GM18870 (cell line): ENCODE measurements at regions not wholly inside any gene's neighbourhood (a gene's known extent, or its start where the extent isn't known, plus 50 kb on each side); places are given as distances from the start of the nearest gene placed in this dataset.
"Not testable (repeated sequence)": the region's sequence is repeated elsewhere in the genome, so short reads cannot be mapped to it uniquely, and the experiment has no call there.

Experiments used
- ATAC-seq: cut with Tn5 transposase; IDR thresholded peaks from one replicate; pipeline ENCODE4 v1.9.1; 2021; ENCODE audit warnings: moderate library complexity; ENCODE audit not compliant: unreplicated experiment

DNA sequence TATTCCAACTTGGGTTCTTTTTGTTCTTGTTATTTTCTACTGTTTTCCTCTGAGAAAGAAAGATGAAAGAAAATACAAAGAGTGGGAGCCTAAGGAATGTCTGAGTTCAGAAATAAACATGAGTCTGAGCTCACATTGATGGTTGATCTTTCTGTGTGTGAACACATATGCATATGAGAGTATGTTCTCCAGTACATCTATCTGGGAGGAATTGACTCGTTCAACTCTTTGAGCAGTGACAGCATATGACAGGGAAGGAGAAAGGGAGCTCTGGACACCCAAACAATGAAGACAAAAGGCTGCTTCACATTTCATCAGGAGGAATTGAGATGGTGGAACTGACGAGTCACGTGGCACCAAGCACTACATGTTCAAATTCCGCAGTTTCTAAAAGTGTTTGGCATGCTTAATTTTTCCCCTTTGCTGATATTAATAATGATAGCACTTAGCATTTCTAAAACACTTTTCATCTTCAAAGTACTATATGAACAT lies 229.8 kb upstream of the ACVR2A start:
- no peak for ATAC-seq

GRCh38 chr2:147614471-147614870 lies 230.4 kb upstream of the ACVR2A start:
- ATAC-seq: no peak

DNA sequence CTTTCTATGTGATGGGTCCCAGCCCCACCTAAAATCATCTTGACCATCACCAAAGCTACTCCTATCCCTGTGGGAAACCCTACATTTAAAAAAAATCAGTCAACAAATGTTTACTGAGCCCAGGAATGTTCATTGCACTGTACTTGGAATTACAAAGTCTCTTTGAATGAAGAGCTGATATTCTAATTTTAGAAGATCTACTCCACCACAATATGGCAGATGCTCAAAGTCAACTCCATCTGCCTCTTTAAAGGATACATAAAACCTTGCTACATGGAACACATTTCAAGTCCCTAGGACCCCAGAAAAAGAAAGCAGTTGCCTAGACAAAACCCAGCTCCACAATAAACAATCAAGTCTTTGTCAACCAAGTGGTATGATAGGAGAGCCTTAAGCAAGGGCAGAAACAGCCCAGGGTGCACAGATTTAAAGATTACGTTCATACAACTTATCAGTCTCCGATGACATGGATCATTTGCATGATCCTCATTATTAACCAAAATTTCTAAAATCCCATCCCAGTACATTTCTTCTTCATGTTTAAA lies 234.3 kb upstream of the ACVR2A start:
- no peak for ATAC-seq

- ATAC-seq: no peak
These were observed 235.5 kb upstream of the ACVR2A start for GRCh38 chr2:147609301-147609700.

DNA sequence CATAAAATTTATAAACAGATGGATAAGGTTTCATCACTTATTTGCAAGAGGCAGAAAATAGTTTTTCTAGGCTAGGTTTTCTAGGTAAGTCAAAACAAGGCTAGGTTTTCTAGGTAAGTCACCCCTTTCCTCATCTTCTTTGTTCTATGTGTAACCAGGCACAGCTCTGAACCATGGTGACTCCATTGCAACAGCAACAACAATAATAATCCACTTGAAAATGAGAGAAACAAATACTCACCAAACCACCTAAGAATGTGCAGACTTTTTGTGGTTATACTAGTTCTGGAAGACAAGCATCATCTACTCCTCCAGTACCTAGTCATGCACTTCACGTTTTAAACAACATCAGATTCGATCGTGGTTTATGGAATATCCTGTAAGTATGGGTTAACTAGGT lies 237.4 kb upstream of the ACVR2A start:
- ATAC-seq: no peak

- no peak for ATAC-seq
These were observed 241.0 kb upstream of the ACVR2A start for GRCh38 chr2:147603876-147604275.

DNA sequence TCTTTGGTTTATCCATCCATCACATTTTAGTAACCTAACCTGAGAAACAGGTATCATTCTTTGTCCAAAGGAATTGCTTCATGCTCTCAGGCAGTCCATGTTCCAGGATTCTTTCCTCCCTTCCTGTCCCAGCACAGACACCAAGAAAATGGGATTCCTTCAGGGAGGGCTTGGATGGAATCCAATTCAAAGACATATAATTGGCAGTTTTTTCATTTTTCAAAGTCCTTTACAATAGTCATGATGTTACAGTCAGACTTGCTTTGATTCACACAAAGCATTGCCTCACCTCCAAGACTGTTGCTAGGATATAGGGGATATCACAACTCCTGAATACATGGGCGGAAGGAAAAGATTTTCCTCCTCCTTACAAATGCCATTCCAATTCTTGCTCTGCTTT lies 241.4 kb upstream of the ACVR2A start:
- no peak for ATAC-seq

- ATAC-seq: no peak
These were observed 244.2 kb upstream of the ACVR2A start for GRCh38 chr2:147600646-147601045.

- no peak for ATAC-seq
These were observed 244.6 kb upstream of the ACVR2A start for GRCh38 chr2:147600223-147600622.

GRCh38 chr2:147595200-147595599 lies 249.6 kb upstream of the ACVR2A start:
- ATAC-seq: no peak

DNA sequence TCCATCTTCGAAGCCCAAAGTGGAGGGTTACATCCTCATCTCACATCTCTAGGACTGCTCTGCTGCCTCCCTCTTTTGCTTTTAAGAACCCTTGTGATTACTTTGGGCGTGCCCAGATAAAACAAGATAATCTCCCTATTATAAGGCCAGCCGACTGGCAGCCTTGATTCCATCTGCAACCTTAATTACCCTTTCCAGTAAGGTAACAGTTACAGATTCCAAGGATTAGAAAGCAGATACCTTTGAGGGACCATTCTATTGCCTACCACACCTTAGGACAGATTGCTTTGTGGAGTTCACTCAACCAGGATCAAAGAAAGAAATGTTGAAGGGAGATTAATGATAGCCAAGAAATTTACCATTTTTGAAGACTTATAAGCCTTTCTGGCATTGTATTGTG lies 250.8 kb upstream of the ACVR2A start:
- no peak for ATAC-seq

DNA sequence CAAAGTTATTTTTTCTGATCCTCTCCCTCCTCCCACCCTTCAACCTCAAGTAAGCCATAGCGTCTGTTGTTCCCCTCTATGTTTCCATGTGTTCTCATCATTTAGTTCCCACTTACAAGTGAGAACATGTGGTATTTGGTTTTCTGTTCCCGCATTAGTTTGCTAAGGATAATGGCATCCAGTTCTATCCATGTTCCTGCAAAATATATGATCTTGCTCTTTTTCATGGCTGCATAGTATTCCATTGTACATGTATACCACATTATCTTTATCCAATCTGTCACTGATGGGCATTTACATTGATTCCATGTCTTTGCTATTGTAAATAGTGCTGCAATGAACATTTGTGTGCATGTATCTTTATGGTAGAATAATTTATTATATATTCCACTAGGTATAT lies 252.0 kb upstream of the ACVR2A start:
- ATAC-seq: not testable (repeated sequence)

GRCh38 chr2:147589127-147589526 lies 255.7 kb upstream of the ACVR2A start:
- ATAC-seq: no peak

- ATAC-seq: no peak
These were observed 256.6 kb upstream of the ACVR2A start for GRCh38 chr2:147588191-147588590.

DNA sequence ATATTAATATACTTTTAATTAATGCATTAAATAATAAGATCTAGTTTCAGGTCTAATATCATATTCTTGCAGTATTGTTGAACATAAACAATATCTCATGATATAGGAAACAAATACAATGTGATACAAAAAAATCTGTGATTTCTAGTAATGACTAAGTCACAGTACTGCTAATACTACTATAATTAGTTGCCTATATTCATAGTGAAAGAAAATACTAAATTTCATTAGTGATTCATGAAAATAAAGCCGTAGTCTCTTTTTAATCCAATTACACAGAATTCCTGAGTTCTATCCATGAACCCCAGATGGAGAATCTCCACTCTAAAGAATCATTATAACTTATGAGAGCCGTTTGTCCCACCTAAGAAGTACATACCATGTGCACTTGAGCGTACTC lies 266.3 kb upstream of the ACVR2A start:
- no peak for ATAC-seq

DNA sequence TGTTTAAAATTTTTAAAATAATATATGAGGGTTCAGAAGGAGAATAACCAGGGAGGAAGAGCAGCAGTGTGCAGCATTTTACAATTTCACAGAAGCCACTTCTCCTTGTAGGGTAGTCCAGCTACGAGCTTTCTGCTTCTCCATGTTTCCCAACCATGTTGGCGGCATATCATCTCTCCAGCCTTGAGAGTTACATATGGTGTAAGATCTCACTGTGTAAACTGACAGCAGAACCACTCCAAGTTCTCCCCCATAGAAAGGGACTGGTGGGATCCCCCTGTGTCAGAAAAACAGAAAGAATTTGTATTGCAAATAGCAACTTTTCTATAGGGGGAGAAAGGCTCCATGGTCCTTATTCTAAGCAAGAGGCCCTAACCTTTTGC lies 266.8 kb upstream of the ACVR2A start:
- ATAC-seq: no peak

GRCh38 chr2:147577323-147577997 lies 267.4 kb upstream of the ACVR2A start:
- ATAC-seq: no peak

GRCh38 chr2:147575106-147575505 lies 269.7 kb upstream of the ACVR2A start:
- ATAC-seq: no peak

DNA sequence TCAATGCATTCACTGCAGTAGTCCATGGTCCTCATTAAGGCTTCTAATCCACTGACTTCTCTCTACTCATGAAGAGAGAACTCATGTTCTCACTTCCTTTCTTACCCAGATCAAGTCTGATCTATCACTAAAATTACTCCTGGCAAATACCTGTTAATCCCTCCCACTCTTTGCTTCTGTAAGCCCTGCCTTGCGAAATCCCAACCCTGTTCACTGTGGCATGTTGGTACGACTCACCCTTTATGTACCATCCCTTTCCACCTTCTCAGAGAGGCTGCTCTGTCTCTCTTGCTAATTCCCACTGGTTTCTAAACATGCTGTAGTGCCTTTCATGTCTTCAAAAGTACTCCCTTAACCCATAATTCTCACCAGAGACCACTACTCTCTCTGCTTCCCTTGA lies 272.2 kb upstream of the ACVR2A start:
- no peak for ATAC-seq

- no peak for ATAC-seq
These were observed 275.4 kb upstream of the ACVR2A start for GRCh38 chr2:147569426-147569825.

- ATAC-seq: no peak
These were observed 276.7 kb upstream of the ACVR2A start for GRCh38 chr2:147568109-147568508.

DNA sequence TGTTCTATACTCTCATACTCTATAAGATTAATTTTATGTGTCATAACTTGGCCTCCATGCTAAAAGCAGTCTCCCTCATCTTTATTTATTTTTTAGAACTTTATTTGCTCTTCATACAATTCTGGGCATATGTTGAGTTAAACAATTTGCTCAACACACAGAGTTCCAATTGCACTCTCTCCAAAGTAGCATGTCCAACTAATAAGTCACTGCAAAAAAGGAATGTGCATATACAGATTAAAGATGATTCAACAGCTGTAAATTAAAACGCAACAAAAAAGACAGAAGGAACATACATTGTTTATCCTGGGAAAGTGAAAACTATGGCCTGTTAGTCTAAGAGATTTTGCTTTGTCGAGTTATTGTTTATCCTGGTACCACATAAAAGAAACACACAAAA lies 277.7 kb upstream of the ACVR2A start:
- ATAC-seq: no peak
